Spleen (tissue), 7 donors: ENCODE measurements at regions not wholly inside any gene's neighbourhood (a gene's known extent, or its start where the extent isn't known, plus 50 kb on each side); places are given as distances from the start of the nearest gene placed in this dataset.

Experiments
- CTCF ChIP-seq, 11 experiments: fragments of 200-600 bp in 7 of 11; fragments of 450-650 bp in 4 of 11; sonication (generic) in 4 of 11; IDR thresholded peaks in 8 of 11; conservative IDR thresholded peaks in 3 of 11; 1 replicate in 7 of 11; 2 replicates in 4 of 11; pipeline versions ENCODE4 v1.4.0 to v1.8.0; 2016 to 2021; ENCODE audit warnings: antibody characterized with exemption in 11 of 11, inconsistent platforms in 4 of 11, mild to moderate bottlenecking in 1 of 11
- POLR2A ChIP-seq, 3 donors: fragments of 450-650 bp; IDR thresholded peaks; one replicate each; pipeline ENCODE4 v1.5.1; 2017; ENCODE audit warnings: antibody characterized with exemption in 3 of 3, mild to moderate bottlenecking in 1 of 3
- POLR2AphosphoS5 ChIP-seq, 3 donors: sonication (generic); formaldehyde crosslinking; IDR thresholded peaks; one replicate each; pipeline ENCODE4 v1.5.1; 2017; ENCODE audit warnings: antibody characterized with exemption in 3 of 3
- donor health status: DM: no; HTN: no; CAD: no; lungs with moderate emphysema.
- donor health status: DM: no; HTN: no; CAD: no.
- donor health status: DM: no; HTN: no; CAD: no.

GRCh38 chr10:123518765-123519164 lies 147.4 kb upstream of the GPR26 start:
- no peak for TF ChIP-seq CTCF (IDR thresholded peaks at IDR 0.05 in 8 of 11, conservative IDR thresholded peaks at IDR 0.05 in 3 of 11)
- no peak for TF ChIP-seq POLR2AphosphoS5 (IDR thresholded peaks at IDR 0.05)
- TF ChIP-seq POLR2A (IDR thresholded peaks at IDR 0.05), result no peak
